ENCODE measurements at regions not wholly inside any gene's neighbourhood (a gene's known extent, or its start where the extent isn't known, plus 50 kb on each side); places are given as distances from the start of the nearest gene placed in this dataset.

DNA sequence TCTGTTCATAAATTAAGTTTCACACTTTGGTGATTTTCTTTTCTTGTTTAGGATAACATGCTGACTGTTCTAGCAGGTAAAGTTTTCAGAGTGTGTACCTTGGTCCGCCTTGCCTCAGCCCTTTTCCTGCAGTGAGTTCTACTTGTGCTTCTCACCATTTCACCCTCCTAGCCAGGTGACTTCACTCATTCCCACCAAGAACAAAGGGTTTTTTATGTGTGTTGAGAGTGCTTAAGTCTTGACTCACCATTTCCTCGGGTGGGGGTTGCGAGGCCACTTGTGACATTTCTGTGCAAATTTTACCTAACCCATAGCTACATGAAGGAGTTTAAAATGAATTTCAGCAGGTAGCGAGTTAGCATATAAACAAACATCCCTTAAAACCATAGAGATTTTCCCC is 81.4 kb downstream of the C3orf38 start:
- TF ChIP-seq TCF12 (IDR thresholded peaks at IDR 0.05; ENCODE audit: low read depth), result no peak
- no peak for TF ChIP-seq USF1 (IDR thresholded peaks at IDR 0.05)
- no peak for TF ChIP-seq MAX (IDR thresholded peaks at IDR 0.05)
- TF ChIP-seq RAD21 (IDR thresholded peaks at IDR 0.05; ENCODE audit: low read depth), result no peak
- no peak for TF ChIP-seq ZBTB7A (IDR thresholded peaks at IDR 0.05; ENCODE audit: low read depth)
- TF ChIP-seq YY1 (IDR thresholded peaks at IDR 0.05; ENCODE audit: low read depth), result no peak

DNA sequence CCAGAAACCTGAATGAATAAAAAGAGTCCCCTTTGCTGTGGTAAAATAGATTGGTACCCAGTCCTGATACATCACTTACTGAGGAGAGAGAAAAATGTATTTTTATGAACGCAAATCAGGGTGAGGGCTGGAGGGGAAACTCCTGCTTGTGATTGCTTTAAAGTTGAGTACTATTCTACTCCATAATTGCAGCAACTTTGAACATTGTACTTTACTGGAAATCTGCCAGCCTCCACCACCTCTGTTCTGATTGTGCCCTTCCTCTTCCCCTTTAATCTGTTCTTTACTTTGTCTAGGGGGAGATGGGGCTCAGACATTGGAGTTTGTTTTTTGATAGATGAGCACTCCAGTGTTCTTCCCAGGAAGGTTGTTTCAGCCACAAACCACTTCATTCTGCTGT is 81.9 kb downstream of the C3orf38 start:
- TF ChIP-seq CREB1 (IDR thresholded peaks at IDR 0.05; ENCODE audit: low read depth) (no peak), CEBPB (IDR thresholded peaks at IDR 0.05) (no peak), USF1 (IDR thresholded peaks at IDR 0.05) (no peak), TCF12 (IDR thresholded peaks at IDR 0.05; ENCODE audit: low read depth) (no peak), TAF1 (IDR thresholded peaks at IDR 0.05; ENCODE audit: low read depth) (no peak), YY1 (IDR thresholded peaks at IDR 0.05; ENCODE audit: low read depth) (no peak), EP300 (IDR thresholded peaks at IDR 0.05; ENCODE audit: borderline replicate concordance) (no peak), FOXM1 (IDR thresholded peaks at IDR 0.05; ENCODE audit: borderline replicate concordance, low read depth) (no peak), ZBTB7A (IDR thresholded peaks at IDR 0.05; ENCODE audit: low read depth) (no peak), MAX (IDR thresholded peaks at IDR 0.05) (no peak), NFIC (IDR thresholded peaks at IDR 0.05) (no peak), EGR1 (IDR thresholded peaks at IDR 0.05) (no peak), RAD21 (IDR thresholded peaks at IDR 0.05; ENCODE audit: low read depth) (no peak), TEAD4 (IDR thresholded peaks at IDR 0.05) (no peak)
- TF ChIP-seq, protein P1, sequence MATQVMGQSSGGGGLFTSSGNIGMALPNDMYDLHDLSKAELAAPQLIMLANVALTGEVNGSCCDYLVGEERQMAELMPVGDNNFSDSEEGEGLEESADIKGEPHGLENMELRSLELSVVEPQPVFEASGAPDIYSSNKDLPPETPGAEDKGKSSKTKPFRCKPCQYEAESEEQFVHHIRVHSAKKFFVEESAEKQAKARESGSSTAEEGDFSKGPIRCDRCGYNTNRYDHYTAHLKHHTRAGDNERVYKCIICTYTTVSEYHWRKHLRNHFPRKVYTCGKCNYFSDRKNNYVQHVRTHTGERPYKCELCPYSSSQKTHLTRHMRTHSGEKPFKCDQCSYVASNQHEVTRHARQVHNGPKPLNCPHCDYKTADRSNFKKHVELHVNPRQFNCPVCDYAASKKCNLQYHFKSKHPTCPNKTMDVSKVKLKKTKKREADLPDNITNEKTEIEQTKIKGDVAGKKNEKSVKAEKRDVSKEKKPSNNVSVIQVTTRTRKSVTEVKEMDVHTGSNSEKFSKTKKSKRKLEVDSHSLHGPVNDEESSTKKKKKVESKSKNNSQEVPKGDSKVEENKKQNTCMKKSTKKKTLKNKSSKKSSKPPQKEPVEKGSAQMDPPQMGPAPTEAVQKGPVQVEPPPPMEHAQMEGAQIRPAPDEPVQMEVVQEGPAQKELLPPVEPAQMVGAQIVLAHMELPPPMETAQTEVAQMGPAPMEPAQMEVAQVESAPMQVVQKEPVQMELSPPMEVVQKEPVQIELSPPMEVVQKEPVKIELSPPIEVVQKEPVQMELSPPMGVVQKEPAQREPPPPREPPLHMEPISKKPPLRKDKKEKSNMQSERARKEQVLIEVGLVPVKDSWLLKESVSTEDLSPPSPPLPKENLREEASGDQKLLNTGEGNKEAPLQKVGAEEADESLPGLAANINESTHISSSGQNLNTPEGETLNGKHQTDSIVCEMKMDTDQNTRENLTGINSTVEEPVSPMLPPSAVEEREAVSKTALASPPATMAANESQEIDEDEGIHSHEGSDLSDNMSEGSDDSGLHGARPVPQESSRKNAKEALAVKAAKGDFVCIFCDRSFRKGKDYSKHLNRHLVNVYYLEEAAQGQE (IDR thresholded peaks at IDR 0.05; ENCODE audit: low read depth), result no peak

DNA sequence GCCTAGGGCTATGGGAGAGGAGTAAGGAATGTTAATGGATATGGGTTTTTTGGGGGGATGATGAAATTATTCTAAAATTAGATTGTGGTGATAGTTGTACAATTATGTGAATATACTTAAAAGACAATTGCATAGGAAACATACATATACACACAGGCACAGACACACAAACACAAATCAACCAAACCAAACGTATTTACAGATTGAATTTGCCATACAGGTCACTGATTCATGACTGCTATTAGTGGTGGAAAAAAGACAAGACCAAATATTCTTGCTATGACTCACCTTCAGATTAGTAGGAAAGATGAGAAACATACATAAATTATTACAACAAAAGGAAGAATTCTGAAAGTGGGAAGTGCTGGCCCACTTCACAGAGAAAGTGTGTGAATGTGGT is 85.3 kb downstream of the C3orf38 start:
- no peak for TF ChIP-seq RAD21 (IDR thresholded peaks at IDR 0.05; ENCODE audit: low read depth)
- no peak for TF ChIP-seq TCF12 (IDR thresholded peaks at IDR 0.05; ENCODE audit: low read depth)
- TF ChIP-seq MAX (IDR thresholded peaks at IDR 0.05), result no peak
- TF ChIP-seq EGR1 (IDR thresholded peaks at IDR 0.05), result no peak
- no peak for TF ChIP-seq TAF1 (IDR thresholded peaks at IDR 0.05; ENCODE audit: low read depth)
- no peak for TF ChIP-seq FOXM1 (IDR thresholded peaks at IDR 0.05; ENCODE audit: borderline replicate concordance, low read depth)
- TF ChIP-seq, protein P1 (IDR thresholded peaks at IDR 0.05; ENCODE audit: low read depth), result no peak
- TF ChIP-seq YY1 (IDR thresholded peaks at IDR 0.05; ENCODE audit: low read depth), result no peak
- no peak for TF ChIP-seq EP300 (IDR thresholded peaks at IDR 0.05; ENCODE audit: borderline replicate concordance)
- TF ChIP-seq CEBPB (IDR thresholded peaks at IDR 0.05), result no peak
- TF ChIP-seq USF1 (IDR thresholded peaks at IDR 0.05), result no peak

- no peak for TF ChIP-seq EP300 (IDR thresholded peaks at IDR 0.05; ENCODE audit: borderline replicate concordance)
- no peak for TF ChIP-seq RAD21 (IDR thresholded peaks at IDR 0.05; ENCODE audit: low read depth)
- TF ChIP-seq TCF12 (IDR thresholded peaks at IDR 0.05; ENCODE audit: low read depth), result no peak
- no peak for TF ChIP-seq FOXM1 (IDR thresholded peaks at IDR 0.05; ENCODE audit: borderline replicate concordance, low read depth)
- TF ChIP-seq MAX (IDR thresholded peaks at IDR 0.05), result no peak
- no peak for TF ChIP-seq ZBTB7A (IDR thresholded peaks at IDR 0.05; ENCODE audit: low read depth)
- TF ChIP-seq YY1 (IDR thresholded peaks at IDR 0.05; ENCODE audit: low read depth), result no peak
- no peak for TF ChIP-seq CEBPB (IDR thresholded peaks at IDR 0.05)
- TF ChIP-seq, protein P1 (IDR thresholded peaks at IDR 0.05; ENCODE audit: low read depth), result no peak
- no peak for TF ChIP-seq TAF1 (IDR thresholded peaks at IDR 0.05; ENCODE audit: low read depth)
- no peak for TF ChIP-seq EGR1 (IDR thresholded peaks at IDR 0.05)
- no peak for TF ChIP-seq NFIC (IDR thresholded peaks at IDR 0.05)
Observed at GRCh38 chr3:88239870-88240269, 90.1 kb downstream of the C3orf38 start.
